CD4-positive, CD25-positive, alpha-beta regulatory T cell (primary cell): ENCODE measurements at regions not wholly inside any gene's neighbourhood (a gene's known extent, or its start where the extent isn't known, plus 50 kb on each side); places are given as distances from the start of the nearest gene placed in this dataset.

Experiments used
- ATAC-seq, 2 donors: fragments of 150-1000 bp; cut with Tn5 transposase; one replicate each; pipeline ENCODE4 v1.10.0; 2021; ENCODE audit warnings: low read depth in 2 of 2, moderate number of reproducible peaks in 2 of 2, moderate library complexity in 1 of 2
- DNase-seq, 3 donors: peaks; one replicate each; pipeline versions ENCODE4 v3.0.0 to v3.0.0-alpha.2; 2012 to 2022; ENCODE audit warnings: mixed read lengths in 1 of 3
- H3K27ac ChIP-seq: one replicate; pipeline ENCODE4 v1.7.0; 2013; ENCODE audit warnings: mild to moderate bottlenecking, low read length; ENCODE audit not compliant: insufficient read depth, poor library complexity, severe bottlenecking
- H3K27me3 ChIP-seq: one replicate; pipeline ENCODE4 v1.7.0; 2013; ENCODE audit warnings: low read length; ENCODE audit not compliant: control insufficient read depth, insufficient read depth
- H3K36me3 ChIP-seq: one replicate; pipeline ENCODE4 v1.7.0; 2013; ENCODE audit warnings: mild to moderate bottlenecking, low read length, moderate library complexity; ENCODE audit not compliant: control insufficient read depth, insufficient read depth
- H3K4me1 ChIP-seq: 2 replicates; pipeline ENCODE4 v1.7.0; 2013; ENCODE audit warnings: mild to moderate bottlenecking, low read length; ENCODE audit not compliant: insufficient read depth, control insufficient read depth, poor library complexity, severe bottlenecking
- H3K4me3 ChIP-seq: one replicate; pipeline ENCODE4 v1.7.0; 2013; ENCODE audit warnings: low read depth, mild to moderate bottlenecking, low read length, moderate library complexity
- H3K9me3 ChIP-seq, 2 experiments: 1 replicate in 1 of 2; 2 replicates in 1 of 2; pipeline ENCODE4 v1.7.0; 2013; ENCODE audit warnings: low read length in 2 of 2, mild to moderate bottlenecking in 1 of 2, moderate library complexity in 1 of 2; ENCODE audit not compliant: control insufficient read depth in 2 of 2
- H3K27ac Mint-ChIP-seq, 3 donors: one replicate each; pipeline ENCODE4 v1.8.0; 2020 to 2022; ENCODE audit warnings: mild to moderate bottlenecking in 3 of 3, mixed read lengths in 3 of 3, moderate library complexity in 2 of 3
- H3K27me3 Mint-ChIP-seq: one replicate; pipeline ENCODE4 v1.8.0; 2022; ENCODE audit warnings: mild to moderate bottlenecking, mixed read lengths
- H3K36me3 Mint-ChIP-seq: one replicate; pipeline ENCODE4 v1.8.0; 2020; ENCODE audit warnings: mixed read lengths
- H3K4me1 Mint-ChIP-seq, 4 donors: one replicate each; pipeline ENCODE4 v1.8.0; 2020 to 2022; ENCODE audit warnings: mixed read lengths in 4 of 4, mild to moderate bottlenecking in 1 of 4
- H3K4me3 Mint-ChIP-seq, 4 donors: one replicate each; pipeline ENCODE4 v1.8.0; 2020 to 2022; ENCODE audit warnings: mild to moderate bottlenecking in 4 of 4, mixed read lengths in 4 of 4, moderate library complexity in 3 of 4
- H3K9me3 Mint-ChIP-seq, 7 donors: one replicate each; pipeline ENCODE4 v1.8.0; 2020 to 2022; ENCODE audit warnings: mixed read lengths in 7 of 7, mild to moderate bottlenecking in 3 of 7, moderate library complexity in 2 of 7

- no peak overlapping the region for H3K27ac Mint-ChIP-seq
- H3K27me3 Mint-ChIP-seq = peaks cover 4% of the 10 kb centered on the region
- Histone ChIP-seq H3K4me3 (no peak overlapping the region), H3K9me3 (no peaks in the 10 kb centered on the region), H3K36me3 (no peaks in the 10 kb centered on the region), H3K4me1 (no peaks in the 10 kb centered on the region), H3K27me3 (peaks cover 4% of the 10 kb centered on the region), H3K27ac (no peak overlapping the region)
- ATAC-seq = no peak
- H3K4me1 Mint-ChIP-seq = peaks cover 0 to 2% (median 0%) of the 10 kb centered on the region in 4 donors
- H3K4me3 Mint-ChIP-seq = no peak overlapping the region
- H3K36me3 Mint-ChIP-seq = no peaks in the 10 kb centered on the region
- H3K9me3 Mint-ChIP-seq = peaks cover 0 to 4% (median 0%) of the 10 kb centered on the region in 7 donors
- DNase-seq = no peak
Measured at GRCh38 chr1:5250336-5250735, 595.9 kb downstream of the AJAP1 start.

GRCh38 chr1:5245348-5245747, 590.9 kb downstream of the AJAP1 start:
- H3K4me1 ChIP-seq = no peaks in the 10 kb centered on the region
- Mint-ChIP-seq H3K9me3 (peaks cover 0 to 4% (median 0%) of the 10 kb centered on the region in 7 donors), H3K36me3 (no peaks in the 10 kb centered on the region), H3K27me3 (peaks cover 4% of the 10 kb centered on the region), H3K4me1 (peaks cover 0 to 5% (median 2%) of the 10 kb centered on the region in 4 donors), H3K27ac (no peak overlapping the region), H3K4me3 (no peak overlapping the region)
- H3K4me3 ChIP-seq = no peak overlapping the region
- H3K27me3 ChIP-seq = peaks cover 4% of the 10 kb centered on the region
- no peaks in the 10 kb centered on the region for H3K9me3 ChIP-seq
- no peaks in the 10 kb centered on the region for H3K36me3 ChIP-seq
- no peak for DNase-seq
- no peak for ATAC-seq
- H3K27ac ChIP-seq = no peak overlapping the region

DNA sequence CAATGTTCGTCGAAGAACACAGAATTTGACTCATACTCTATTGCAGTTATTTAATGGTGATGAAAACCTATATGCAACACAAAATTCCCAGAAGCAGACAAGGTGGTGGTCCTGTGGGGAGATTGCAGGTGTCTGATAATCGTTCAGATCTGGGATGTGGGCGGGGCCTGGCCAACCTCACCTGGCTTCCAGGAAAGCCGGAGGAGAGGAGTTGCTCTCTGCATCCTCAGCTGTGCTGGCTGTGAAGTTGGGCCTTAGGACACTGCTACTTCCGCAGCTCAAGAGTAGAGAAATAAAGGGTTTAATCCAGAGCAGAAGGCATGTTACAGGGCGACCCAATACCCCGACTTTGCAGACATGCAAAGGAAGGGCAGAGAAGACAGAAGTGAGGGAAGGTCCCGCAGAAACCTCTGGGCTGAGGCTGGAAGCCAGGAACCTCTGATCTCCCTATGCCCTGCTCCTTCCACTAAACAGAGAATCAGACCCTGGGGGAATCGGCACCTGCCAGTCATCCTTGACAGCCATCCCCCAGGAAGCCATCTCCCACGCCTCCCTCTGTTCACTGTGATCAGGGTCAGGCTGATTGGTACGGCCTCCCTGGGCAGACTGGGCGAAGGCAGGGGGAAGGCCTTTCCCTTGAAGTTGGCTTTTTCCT, 590.3 kb downstream of the AJAP1 start:
- Mint-ChIP-seq H3K4me3 (no peak overlapping the region), H3K9me3 (peaks cover 0 to 4% (median 0%) of the 10 kb centered on the region in 7 donors), H3K27ac (no peak overlapping the region), H3K27me3 (peaks cover 4% of the 10 kb centered on the region), H3K36me3 (no peaks in the 10 kb centered on the region), H3K4me1 (peaks cover 0 to 5% (median 2%) of the 10 kb centered on the region in 4 donors)
- DNase-seq (no peak), ATAC-seq (no peak)
- Histone ChIP-seq H3K27me3 (no peaks in the 10 kb centered on the region), H3K4me1 (no peaks in the 10 kb centered on the region), H3K4me3 (no peak overlapping the region), H3K36me3 (no peaks in the 10 kb centered on the region), H3K27ac (no peak overlapping the region), H3K9me3 (no peaks in the 10 kb centered on the region)

DNA sequence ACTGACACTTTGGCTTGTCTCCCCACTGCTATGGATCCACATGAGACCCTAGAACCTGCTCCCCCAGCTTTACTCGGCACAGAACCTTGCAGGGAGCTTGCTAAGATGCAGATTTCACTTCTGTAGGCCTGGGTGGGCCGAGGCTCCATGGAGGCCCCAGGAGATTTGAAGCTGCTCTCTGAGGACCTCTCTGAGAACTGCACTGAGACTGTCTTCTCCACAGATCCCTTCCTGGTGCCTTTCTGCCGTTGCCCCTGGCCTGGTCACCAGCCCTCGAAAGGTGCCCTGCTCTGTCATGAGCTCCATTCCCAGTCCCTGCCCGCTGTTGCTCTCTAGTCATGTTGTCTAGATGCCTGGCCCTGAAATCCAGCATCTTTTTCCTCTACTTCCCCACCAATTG, 588.4 kb downstream of the AJAP1 start:
- Histone ChIP-seq H3K36me3 (no peaks in the 10 kb centered on the region), H3K27ac (no peak overlapping the region), H3K9me3 (no peaks in the 10 kb centered on the region), H3K27me3 (no peaks in the 10 kb centered on the region), H3K4me1 (no peaks in the 10 kb centered on the region), H3K4me3 (no peak overlapping the region)
- ATAC-seq (no peak), DNase-seq (no peak)
- no peaks in the 10 kb centered on the region for H3K36me3 Mint-ChIP-seq
- peaks cover 0 to 5% (median 3%) of the 10 kb centered on the region in 4 donors for H3K4me1 Mint-ChIP-seq
- peaks cover 0 to 4% (median 0%) of the 10 kb centered on the region in 7 donors for H3K9me3 Mint-ChIP-seq
- H3K4me3 Mint-ChIP-seq = no peak overlapping the region
- H3K27me3 Mint-ChIP-seq = no peaks in the 10 kb centered on the region
- H3K27ac Mint-ChIP-seq = no peak overlapping the region

GRCh38 chr1:5239911-5240310, 585.5 kb downstream of the AJAP1 start:
- Histone ChIP-seq H3K4me1 (no peaks in the 10 kb centered on the region), H3K27me3 (no peaks in the 10 kb centered on the region), H3K36me3 (no peaks in the 10 kb centered on the region), H3K9me3 (no peaks in the 10 kb centered on the region), H3K4me3 (no peak overlapping the region), H3K27ac (no peak overlapping the region)
- H3K27ac Mint-ChIP-seq = no peak overlapping the region
- DNase-seq (no peak), ATAC-seq (no peak)
- no peak overlapping the region for H3K4me3 Mint-ChIP-seq
- no peaks in the 10 kb centered on the region for H3K36me3 Mint-ChIP-seq
- H3K9me3 Mint-ChIP-seq = peaks cover 0 to 3% (median 0%) of the 10 kb centered on the region in 7 donors
- peaks cover 0 to 14% (median 5%) of the 10 kb centered on the region in 4 donors for H3K4me1 Mint-ChIP-seq
- H3K27me3 Mint-ChIP-seq = no peaks in the 10 kb centered on the region

DNA sequence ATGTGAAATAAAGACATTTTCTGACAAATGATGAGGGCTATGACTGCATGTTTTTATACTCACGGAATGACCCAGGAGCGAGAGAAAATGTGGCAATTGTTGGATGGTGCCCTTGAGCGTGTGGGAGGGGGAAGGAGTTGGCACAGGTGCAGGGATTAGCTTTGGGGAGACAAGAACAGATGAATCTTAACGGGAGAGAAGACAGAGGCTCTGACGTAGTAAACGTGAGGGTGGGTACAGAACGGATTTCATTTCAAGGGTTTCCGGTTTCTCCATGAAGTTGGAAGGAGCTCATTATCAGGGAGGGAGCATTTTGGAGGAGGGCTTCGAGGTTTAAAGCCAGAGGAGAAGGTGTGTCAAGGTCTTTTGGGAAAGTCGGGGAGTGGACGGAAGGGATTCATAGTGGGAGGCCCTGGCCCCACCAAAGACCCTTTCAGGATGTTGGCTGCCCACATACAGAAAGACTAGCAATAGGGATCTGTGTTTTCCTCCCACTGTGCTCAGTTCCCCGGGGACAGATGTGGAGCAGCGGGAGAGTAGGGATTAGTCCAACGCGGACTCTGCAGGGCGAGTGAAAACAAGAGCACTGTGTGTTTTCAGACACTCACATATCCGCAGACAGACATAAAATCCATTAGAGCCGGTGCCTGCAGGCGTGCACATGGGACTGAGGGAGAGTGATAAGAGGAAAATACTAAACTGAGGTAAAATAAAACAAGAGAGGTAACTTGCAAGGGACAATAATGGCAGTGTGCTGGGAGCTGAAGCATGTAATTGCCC, 584.1 kb downstream of the AJAP1 start:
- Mint-ChIP-seq H3K27ac (no peak overlapping the region), H3K36me3 (no peaks in the 10 kb centered on the region), H3K4me1 (peaks cover 0 to 10% (median 4%) of the 10 kb centered on the region in 4 donors), H3K27me3 (no peaks in the 10 kb centered on the region), H3K4me3 (no peak overlapping the region), H3K9me3 (peaks cover 0 to 4% (median 0%) of the 10 kb centered on the region in 7 donors)
- Histone ChIP-seq H3K9me3 (no peaks in the 10 kb centered on the region), H3K4me3 (no peak overlapping the region), H3K27me3 (no peaks in the 10 kb centered on the region), H3K4me1 (no peaks in the 10 kb centered on the region), H3K36me3 (no peaks in the 10 kb centered on the region), H3K27ac (no peak overlapping the region)
- ATAC-seq (no peak), DNase-seq (no peak)

DNA sequence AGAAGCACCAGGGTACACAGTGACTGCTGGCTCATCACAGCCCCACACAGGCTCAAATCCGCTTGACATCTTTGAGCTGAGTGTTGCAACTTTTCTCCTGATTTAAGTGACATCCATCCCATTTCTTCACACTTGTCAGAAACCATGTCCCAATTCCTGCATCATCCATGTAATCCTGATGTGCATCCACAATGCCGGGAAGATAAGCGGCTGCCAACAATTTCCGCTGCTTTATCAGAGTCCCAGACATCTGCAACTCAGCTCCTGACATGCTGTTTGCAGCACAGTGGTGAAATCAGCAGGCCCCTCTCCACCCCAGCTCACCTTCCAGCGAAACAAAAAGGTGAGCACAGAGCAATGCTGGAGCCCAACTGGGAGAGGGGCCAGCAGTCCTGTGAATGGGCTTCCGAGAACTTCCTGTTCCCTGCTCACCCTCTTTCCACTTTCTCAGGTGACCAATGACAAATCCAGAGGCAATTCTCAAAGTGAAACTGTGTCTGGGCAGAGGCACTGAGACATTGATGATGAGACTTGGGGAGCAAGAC, 581.0 kb downstream of the AJAP1 start:
- Histone ChIP-seq H3K4me1 (no peaks in the 10 kb centered on the region), H3K9me3 (peaks cover 0 to 3% of the 10 kb centered on the region in 2 experiments), H3K27me3 (no peaks in the 10 kb centered on the region), H3K27ac (no peak overlapping the region), H3K4me3 (no peak overlapping the region), H3K36me3 (no peaks in the 10 kb centered on the region)
- peaks cover 0 to 13% (median 7%) of the 10 kb centered on the region in 7 donors for H3K9me3 Mint-ChIP-seq
- H3K4me1 Mint-ChIP-seq = peaks cover 0 to 10% (median 4%) of the 10 kb centered on the region in 4 donors
- DNase-seq (no peak), ATAC-seq (no peak)
- no peaks in the 10 kb centered on the region for H3K27me3 Mint-ChIP-seq
- no peak overlapping the region for H3K4me3 Mint-ChIP-seq
- H3K27ac Mint-ChIP-seq = no peak overlapping the region
- H3K36me3 Mint-ChIP-seq = no peaks in the 10 kb centered on the region
